Small intestine (tissue), 7 donors: ENCODE measurements at regions not wholly inside any gene's neighbourhood (a gene's known extent, or its start where the extent isn't known, plus 50 kb on each side); places are given as distances from the start of the nearest gene placed in this dataset.

ENCODE experiments used
- DNase-seq, 2 donors: peaks; one replicate each; pipeline versions ENCODE4 v3.0.0 to v3.0.0-alpha.2; 2013
- FAIRE-seq: peaks from 2 replicates; lab custom pipeline; 2012; peaks lifted over from hg19 to GRCh38; lab: Jason Lieb, UNC
- H3K27ac ChIP-seq, 3 donors: one replicate each; pipeline ENCODE4 v1.5.1; 2013; ENCODE audit warnings: low read length in 2 of 3, mild to moderate bottlenecking in 2 of 3, control low read depth in 1 of 3, inconsistent platforms in 1 of 3, low read depth in 1 of 3, moderate library complexity in 1 of 3
- H3K27me3 ChIP-seq, 3 donors: one replicate each; pipeline ENCODE4 v1.6.1; 2013; ENCODE audit warnings: low read length in 3 of 3, inconsistent platforms in 1 of 3; ENCODE audit not compliant: control insufficient read depth in 3 of 3, insufficient read depth in 3 of 3
- H3K36me3 ChIP-seq, 3 donors: one replicate each; pipeline ENCODE4 v1.6.1; 2013; ENCODE audit warnings: low read length in 3 of 3, inconsistent platforms in 1 of 3, low read depth in 1 of 3, mild to moderate bottlenecking in 1 of 3, moderate library complexity in 1 of 3; ENCODE audit not compliant: control insufficient read depth in 3 of 3, insufficient read depth in 2 of 3
- H3K4me1 ChIP-seq, 3 donors: one replicate each; pipeline ENCODE4 v1.6.1; 2013; ENCODE audit warnings: low read length in 2 of 3, inconsistent platforms in 1 of 3, low read depth in 1 of 3, mild to moderate bottlenecking in 1 of 3, moderate library complexity in 1 of 3; ENCODE audit not compliant: control insufficient read depth in 3 of 3, insufficient read depth in 2 of 3
- H3K4me3 ChIP-seq, 3 donors: one replicate each; pipeline ENCODE4 v1.5.1; 2013; ENCODE audit warnings: low read length in 3 of 3, control low read depth in 1 of 3, inconsistent platforms in 1 of 3, low read depth in 1 of 3, mild to moderate bottlenecking in 1 of 3, moderate library complexity in 1 of 3
- H3K9me3 ChIP-seq, 2 donors: one replicate each; pipeline ENCODE4 v1.6.1; 2013; ENCODE audit warnings: low read depth in 1 of 2, low read length in 1 of 2; ENCODE audit not compliant: control insufficient read depth in 2 of 2, insufficient read depth in 1 of 2
- WGBS, 3 donors: extraction: QIAGEN DNeasy Blood & Tissue Kit; methylation state at CpG; one replicate each; pipeline ENCODE4 v1.1.7; 2013; 5-methylcytosine and 5-hydroxymethylcytosine counted together
- donor health status: healthy with polysubstance abuse.
- donor health status: control.
- donor health status: control.
- donor health status: Bipolar disorder and iron deficiency.
- donor health status: healthy.

GRCh38 chr13:39968646-39969475 lies 313.4 kb downstream of the COG6 start:
- no peak for FAIRE-seq
- DNase-seq, result no peak
- WGBS, 3 donors, result 72 to 78% (median 73%) methylated on average over 6 of the region's 6 CpGs

GRCh38 chr13:39970177-39970846 lies 314.9 kb downstream of the COG6 start:
- no peaks in the 10 kb centered on the region for H3K4me1 ChIP-seq
- WGBS, 3 donors, result 69 to 74% (median 70%) methylated on average over 6 of the region's 6 CpGs
- H3K9me3 ChIP-seq, result no peaks in the 10 kb centered on the region

More at GRCh38 chr13:39968646-39969475, 313.4 kb downstream of the COG6 start:
- H3K27ac ChIP-seq, result no peak overlapping the region
- no peaks in the 10 kb centered on the region for H3K27me3 ChIP-seq
- H3K4me1 ChIP-seq, result no peaks in the 10 kb centered on the region
- H3K9me3 ChIP-seq, result no peaks in the 10 kb centered on the region
- H3K36me3 ChIP-seq, result no peaks in the 10 kb centered on the region
- no peak overlapping the region for H3K4me3 ChIP-seq

GRCh38 chr13:39971526-39971925 lies 316.1 kb downstream of the COG6 start:
- DNase-seq (no peak), FAIRE-seq (no peak)
- Histone ChIP-seq H3K27ac (no peak overlapping the region), H3K4me1 (no peaks in the 10 kb centered on the region), H3K4me3 (no peak overlapping the region), H3K36me3 (no peaks in the 10 kb centered on the region), H3K9me3 (no peaks in the 10 kb centered on the region), H3K27me3 (no peaks in the 10 kb centered on the region)
- WGBS, 3 donors, result 84 to 88% (median 87%) methylated on average over 3 of the region's 3 CpGs

More at GRCh38 chr13:39970177-39970846, 314.9 kb downstream of the COG6 start:
- Histone ChIP-seq H3K36me3 (no peaks in the 10 kb centered on the region), H3K27ac (no peak overlapping the region), H3K4me3 (no peak overlapping the region), H3K27me3 (no peaks in the 10 kb centered on the region)
- no peak for DNase-seq
- no peak for FAIRE-seq

- FAIRE-seq (no peak), DNase-seq (no peak)
- H3K4me3 ChIP-seq, result no peak overlapping the region
- no peaks in the 10 kb centered on the region for H3K4me1 ChIP-seq
- H3K27ac ChIP-seq, result no peak overlapping the region
- H3K36me3 ChIP-seq, result no peaks in the 10 kb centered on the region
- no peaks in the 10 kb centered on the region for H3K9me3 ChIP-seq
- no peaks in the 10 kb centered on the region for H3K27me3 ChIP-seq
- 78 to 88% (median 82%) methylated on average over 6 of the region's 6 CpGs for WGBS, 3 donors
These were observed 321.0 kb downstream of the COG6 start for GRCh38 chr13:39976481-39976880.

- Histone ChIP-seq H3K27me3 (no peaks in the 10 kb centered on the region), H3K4me1 (no peaks in the 10 kb centered on the region), H3K4me3 (no peak overlapping the region), H3K36me3 (no peaks in the 10 kb centered on the region), H3K9me3 (no peaks in the 10 kb centered on the region), H3K27ac (no peak overlapping the region)
- FAIRE-seq, result no peak
- no peak for DNase-seq
These were observed 325.6 kb downstream of the COG6 start for GRCh38 chr13:39981056-39981455.

- Histone ChIP-seq H3K4me3 (no peak overlapping the region), H3K4me1 (no peaks in the 10 kb centered on the region), H3K27me3 (no peaks in the 10 kb centered on the region), H3K36me3 (no peaks in the 10 kb centered on the region), H3K9me3 (no peaks in the 10 kb centered on the region), H3K27ac (no peak overlapping the region)
- no peak for DNase-seq
- 31 to 72% (median 67%) methylated on average over 4 of the region's 4 CpGs for WGBS, 3 donors
- FAIRE-seq, result no peak
These were observed 327.3 kb downstream of the COG6 start for GRCh38 chr13:39982745-39983144.

GRCh38 chr13:39985071-39985470 lies 329.6 kb downstream of the COG6 start:
- no peak overlapping the region for H3K27ac ChIP-seq
- H3K4me1 ChIP-seq, result no peaks in the 10 kb centered on the region
- no peak for FAIRE-seq
- no peak overlapping the region for H3K4me3 ChIP-seq
- no peaks in the 10 kb centered on the region for H3K27me3 ChIP-seq
- no peaks in the 10 kb centered on the region for H3K9me3 ChIP-seq
- WGBS, 3 donors, result 84 to 91% (median 90%) methylated on average over 4 of the region's 4 CpGs
- no peaks in the 10 kb centered on the region for H3K36me3 ChIP-seq
- no peak for DNase-seq

GRCh38 chr13:39988351-39988750 lies 332.9 kb downstream of the COG6 start:
- Histone ChIP-seq H3K4me3 (no peak overlapping the region), H3K4me1 (no peaks in the 10 kb centered on the region), H3K27ac (no peak overlapping the region), H3K9me3 (no peaks in the 10 kb centered on the region), H3K27me3 (no peaks in the 10 kb centered on the region), H3K36me3 (no peaks in the 10 kb centered on the region)
- WGBS, 3 donors, result 86 to 91% (median 90%) methylated on average over 6 of the region's 6 CpGs
- DNase-seq, result no peak
- no peak for FAIRE-seq
